ENCODE measurements at regions not wholly inside any gene's neighbourhood (a gene's known extent, or its start where the extent isn't known, plus 50 kb on each side); places are given as distances from the start of the nearest gene placed in this dataset.

- no peak for TF ChIP-seq POLR2AphosphoS5 (IDR thresholded peaks at IDR 0.05; ENCODE audit: low read depth)
- no peak for TF ChIP-seq CTCF (conservative IDR thresholded peaks at IDR 0.05; ENCODE audit: low read depth in 2 of 2)
- no peak for TF ChIP-seq EZH2 (IDR thresholded peaks at IDR 0.05; ENCODE audit: low read depth, unreplicated experiment)
- no peak for TF ChIP-seq REST (IDR thresholded peaks at IDR 0.05; ENCODE audit: unreplicated experiment)
- no peak for TF ChIP-seq NANOG (IDR thresholded peaks at IDR 0.05; ENCODE audit: borderline replicate concordance)
- TF ChIP-seq JUNB (IDR thresholded peaks at IDR 0.05; ENCODE audit: unreplicated experiment), result no peak
- TF ChIP-seq CREB1 (CRISPR knock-in tag; IDR thresholded peaks at IDR 0.05; ENCODE audit: low read depth), result no peak
Observed at GRCh38 chr2:239596792-239597191, 196.0 kb upstream of the HDAC4 start.
